HFFc6 (cell line): ENCODE measurements at regions not wholly inside any gene's neighbourhood (a gene's known extent, or its start where the extent isn't known, plus 50 kb on each side); places are given as distances from the start of the nearest gene placed in this dataset.

Experiments
- DNase-seq: peaks from one replicate; pipeline ENCODE4 v3.0.0-alpha.2; 2018
- H3K27ac Mint-ChIP-seq: 2 replicates; pipeline ENCODE4 v1.8.0; 2020; ENCODE audit warnings: mild to moderate bottlenecking, mixed read lengths
- H3K27me3 Mint-ChIP-seq: 2 replicates; pipeline ENCODE4 v1.8.0; 2021; ENCODE audit warnings: mild to moderate bottlenecking, moderate library complexity, mixed read lengths; ENCODE audit not compliant: insufficient read depth
- H3K36me3 Mint-ChIP-seq: 2 replicates; pipeline ENCODE4 v1.8.0; 2021; ENCODE audit warnings: low read depth, mixed read lengths
- H3K4me1 Mint-ChIP-seq: 2 replicates; pipeline ENCODE4 v1.8.0; 2020; ENCODE audit warnings: low read depth, mixed read lengths
- H3K4me3 Mint-ChIP-seq: 2 replicates; pipeline ENCODE4 v1.8.0; 2020; ENCODE audit warnings: mild to moderate bottlenecking, moderate library complexity, mixed read lengths
- H3K9me3 Mint-ChIP-seq: 2 replicates; pipeline ENCODE4 v1.8.0; 2020; ENCODE audit warnings: mild to moderate bottlenecking, mixed read lengths
- TF ChIP-seq, protein P1 (sequence below): fragments of 200-600 bp; sonication (generic); IDR thresholded peaks from 2 replicates; pipeline ENCODE4 v1.5.0; 2021; ENCODE audit warnings: antibody characterized with exemption, mild to moderate bottlenecking

DNA sequence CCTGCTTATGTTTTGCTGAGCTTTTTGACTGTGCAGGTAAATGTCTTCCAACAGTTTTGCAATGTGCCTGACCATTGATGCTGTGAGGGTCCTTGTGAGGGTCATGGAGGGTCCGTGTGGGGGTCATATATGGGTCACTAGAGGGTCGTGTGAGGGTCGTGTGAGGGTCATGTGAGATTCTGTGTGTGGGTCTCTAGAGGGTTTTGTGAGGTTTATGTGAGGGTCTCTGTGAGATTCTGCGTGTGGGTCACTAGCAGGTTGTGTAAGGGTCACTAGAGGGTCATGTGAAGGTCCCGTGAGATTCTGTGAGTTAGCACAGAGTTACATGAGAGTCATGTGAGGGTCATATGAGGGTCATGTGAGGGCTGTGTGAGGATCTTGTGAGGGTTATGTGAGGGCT, 263.9 kb upstream of the B3GAT1 start:
- TF ChIP-seq, protein P1, sequence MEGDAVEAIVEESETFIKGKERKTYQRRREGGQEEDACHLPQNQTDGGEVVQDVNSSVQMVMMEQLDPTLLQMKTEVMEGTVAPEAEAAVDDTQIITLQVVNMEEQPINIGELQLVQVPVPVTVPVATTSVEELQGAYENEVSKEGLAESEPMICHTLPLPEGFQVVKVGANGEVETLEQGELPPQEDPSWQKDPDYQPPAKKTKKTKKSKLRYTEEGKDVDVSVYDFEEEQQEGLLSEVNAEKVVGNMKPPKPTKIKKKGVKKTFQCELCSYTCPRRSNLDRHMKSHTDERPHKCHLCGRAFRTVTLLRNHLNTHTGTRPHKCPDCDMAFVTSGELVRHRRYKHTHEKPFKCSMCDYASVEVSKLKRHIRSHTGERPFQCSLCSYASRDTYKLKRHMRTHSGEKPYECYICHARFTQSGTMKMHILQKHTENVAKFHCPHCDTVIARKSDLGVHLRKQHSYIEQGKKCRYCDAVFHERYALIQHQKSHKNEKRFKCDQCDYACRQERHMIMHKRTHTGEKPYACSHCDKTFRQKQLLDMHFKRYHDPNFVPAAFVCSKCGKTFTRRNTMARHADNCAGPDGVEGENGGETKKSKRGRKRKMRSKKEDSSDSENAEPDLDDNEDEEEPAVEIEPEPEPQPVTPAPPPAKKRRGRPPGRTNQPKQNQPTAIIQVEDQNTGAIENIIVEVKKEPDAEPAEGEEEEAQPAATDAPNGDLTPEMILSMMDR: no peak
- Mint-ChIP-seq H3K4me3 (no peak overlapping the region), H3K27me3 (peaks cover 1% of the 10 kb centered on the region; the same call in 1 of the 2 replicates), H3K9me3 (peaks cover 34% of the 10 kb centered on the region), H3K27ac (no peak overlapping the region), H3K4me1 (no peaks in the 10 kb centered on the region), H3K36me3 (no peaks in the 10 kb centered on the region)
- no peak for DNase-seq

DNA sequence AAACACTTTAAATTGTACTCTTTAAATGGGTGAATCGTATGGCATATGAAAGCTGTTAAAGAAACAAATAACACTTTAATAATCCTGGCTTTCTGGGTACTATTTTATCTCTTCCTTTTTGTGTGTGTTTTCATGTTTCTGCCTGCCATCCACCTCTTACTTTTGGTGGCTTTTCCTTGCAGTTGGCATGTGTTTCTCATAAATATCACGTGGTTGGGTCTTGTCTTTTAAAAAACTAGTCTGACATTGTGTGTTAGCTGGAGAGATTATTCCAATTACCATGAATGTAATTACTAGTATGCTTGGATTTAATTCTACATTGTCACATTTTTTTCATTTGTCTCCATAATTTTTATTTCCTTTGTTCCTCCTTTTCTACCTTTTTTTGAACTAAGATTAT, 262.9 kb upstream of the B3GAT1 start:
- H3K27me3 Mint-ChIP-seq: no peaks in the 10 kb centered on the region
- peaks cover 34% of the 10 kb centered on the region for H3K9me3 Mint-ChIP-seq
- no peaks in the 10 kb centered on the region for H3K36me3 Mint-ChIP-seq
- H3K4me3 Mint-ChIP-seq: no peak overlapping the region
- H3K27ac Mint-ChIP-seq: no peak overlapping the region
- no peaks in the 10 kb centered on the region for H3K4me1 Mint-ChIP-seq
- TF ChIP-seq, protein P1: no peak
- no peak for DNase-seq

DNA sequence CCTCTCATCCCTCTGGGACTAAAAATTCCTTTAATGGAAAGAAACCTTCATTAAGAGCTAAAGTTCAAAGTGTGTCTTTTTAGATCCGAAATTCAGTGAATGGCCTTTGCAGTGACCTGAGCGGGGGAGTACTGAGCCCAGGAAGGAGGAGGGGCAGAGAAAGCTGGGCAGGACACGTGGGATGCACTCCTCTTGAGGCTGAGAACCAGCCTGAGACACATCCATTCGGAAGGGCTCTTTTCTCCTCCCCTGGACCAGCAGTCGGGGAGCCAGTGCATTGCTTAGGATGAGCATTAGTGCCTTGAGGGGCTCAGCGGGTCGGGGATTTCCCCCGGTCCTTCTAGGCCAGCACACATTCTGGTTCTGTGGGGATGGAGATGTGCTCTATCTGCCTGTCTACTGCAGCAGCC, 258.9 kb upstream of the B3GAT1 start:
- no peak for DNase-seq
- Mint-ChIP-seq H3K27me3 (no peaks in the 10 kb centered on the region; the same call in 1 of the 2 replicates), H3K36me3 (no peaks in the 10 kb centered on the region), H3K4me3 (no peak overlapping the region), H3K4me1 (no peaks in the 10 kb centered on the region), H3K27ac (no peak overlapping the region), H3K9me3 (peaks cover 37% of the 10 kb centered on the region)
- TF ChIP-seq, protein P1: no peak

DNA sequence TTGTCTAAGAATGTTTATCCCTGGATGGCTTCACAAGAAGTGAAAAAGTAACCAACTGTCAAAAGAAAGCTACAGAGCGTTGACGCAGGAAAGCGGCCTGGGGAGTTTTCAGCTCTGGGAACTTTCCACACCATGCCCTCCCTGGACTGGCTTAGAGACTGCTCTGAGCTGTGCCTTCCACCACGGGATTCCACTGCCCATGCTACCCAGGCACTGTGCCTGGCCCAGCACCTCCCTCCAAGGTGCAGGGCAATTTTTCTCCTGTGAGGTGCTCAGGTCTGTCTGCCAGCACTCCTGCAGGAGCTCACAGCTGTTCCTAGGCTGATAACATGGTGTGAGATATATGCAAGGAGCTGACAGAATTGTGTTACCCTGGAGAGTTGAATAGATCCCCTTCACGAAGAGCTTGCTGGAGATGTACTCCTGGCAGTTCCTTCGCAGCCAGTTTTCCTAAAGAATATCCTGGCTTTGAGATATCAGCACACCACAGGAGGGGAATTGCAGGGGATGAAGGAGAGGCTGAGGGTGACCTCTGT, 258.3 kb upstream of the B3GAT1 start:
- Mint-ChIP-seq H3K4me3 (no peak overlapping the region), H3K4me1 (no peaks in the 10 kb centered on the region), H3K27ac (no peak overlapping the region), H3K9me3 (peaks cover 44% of the 10 kb centered on the region), H3K36me3 (no peaks in the 10 kb centered on the region), H3K27me3 (peaks cover 4% of the 10 kb centered on the region; the same call in 1 of the 2 replicates)
- TF ChIP-seq, protein P1: no peak
- DNase-seq: no peak

DNA sequence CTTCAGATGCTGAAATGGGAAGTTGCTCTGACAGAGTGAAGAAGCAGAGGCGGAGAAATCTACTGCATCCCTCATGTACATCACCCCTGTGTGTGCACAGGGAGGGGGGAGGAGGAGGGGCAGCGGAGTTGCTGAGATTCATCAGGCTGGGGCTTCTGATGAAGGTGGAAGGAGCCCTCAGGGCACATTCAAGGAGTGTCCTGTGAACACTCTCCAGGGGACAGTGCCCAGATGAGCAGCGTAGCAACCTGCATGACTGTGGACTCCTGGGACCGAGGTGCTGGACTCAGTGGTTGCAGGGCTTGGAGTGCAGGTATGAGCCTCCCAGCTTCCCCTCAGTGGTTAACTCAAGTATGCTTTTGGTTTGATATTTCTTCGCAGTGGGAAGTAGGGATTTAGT, 257.8 kb upstream of the B3GAT1 start:
- no peak overlapping the region for H3K4me3 Mint-ChIP-seq
- no peaks in the 10 kb centered on the region for H3K36me3 Mint-ChIP-seq
- H3K27me3 Mint-ChIP-seq: peaks cover 4% of the 10 kb centered on the region; the same call in 1 of the 2 replicates
- TF ChIP-seq, protein P1: no peak
- H3K4me1 Mint-ChIP-seq: no peaks in the 10 kb centered on the region
- no peak for DNase-seq
- no peak overlapping the region for H3K27ac Mint-ChIP-seq
- peaks cover 49% of the 10 kb centered on the region for H3K9me3 Mint-ChIP-seq

DNA sequence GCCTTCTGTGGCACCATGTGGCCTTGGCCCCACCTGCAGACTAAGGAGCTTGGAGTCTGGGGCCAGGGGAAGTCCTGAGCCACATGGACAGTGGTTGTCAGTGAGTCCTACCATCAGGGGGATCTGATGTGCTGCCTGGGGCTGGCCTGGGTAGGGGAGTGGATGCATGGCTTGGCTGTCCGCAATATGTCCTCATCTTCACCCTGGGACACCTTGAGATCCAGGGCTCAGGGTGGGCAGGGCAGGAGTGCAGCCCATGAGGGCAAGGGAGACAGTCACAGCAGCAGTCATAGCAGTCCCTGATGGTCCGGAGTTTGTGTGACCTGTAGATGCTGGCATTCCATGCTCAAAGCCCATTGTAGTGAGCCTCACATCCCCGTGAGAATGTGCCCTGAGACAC, 256.8 kb upstream of the B3GAT1 start:
- Mint-ChIP-seq H3K27me3 (peaks cover 4% of the 10 kb centered on the region; the same call in 1 of the 2 replicates), H3K4me1 (no peaks in the 10 kb centered on the region), H3K36me3 (no peaks in the 10 kb centered on the region), H3K27ac (no peak overlapping the region), H3K9me3 (peaks cover 58% of the 10 kb centered on the region), H3K4me3 (no peak overlapping the region)
- TF ChIP-seq, protein P1: no peak
- DNase-seq: no peak
